Mammary epithelial cell (primary cell): ENCODE measurements at regions not wholly inside any gene's neighbourhood (a gene's known extent, or its start where the extent isn't known, plus 50 kb on each side); places are given as distances from the start of the nearest gene placed in this dataset.

ENCODE experiments used
- CTCF ChIP-seq, 2 donors: IDR thresholded peaks in 1 of 2; conservative IDR thresholded peaks in 1 of 2; 2 replicates each; pipeline ENCODE4 v1.5.1; 2011 to 2012; ENCODE audit warnings: inconsistent platforms in 2 of 2, low read length in 2 of 2, mild to moderate bottlenecking in 2 of 2, control low read depth in 1 of 2, low read depth in 1 of 2; ENCODE audit not compliant: insufficient read depth in 1 of 2; ENCODE audit errors: extremely low read depth in 1 of 2
- EZH2 ChIP-seq: IDR thresholded peaks from 2 replicates; pipeline ENCODE4 v1.6.1; 2012; ENCODE audit warnings: low read length, inconsistent platforms, borderline replicate concordance

GRCh38 chr12:83318386-83319098 lies 631.8 kb downstream of the TMTC2 start:
- no peak for TF ChIP-seq CTCF (conservative IDR thresholded peaks at IDR 0.05 in 1 of 2, IDR thresholded peaks at IDR 0.05 in 1 of 2; ENCODE audit: extremely low read depth in 1 of 2, insufficient read depth in 1 of 2, low read depth in 1 of 2, low read length in 2 of 2)
- no peak for TF ChIP-seq EZH2
